GM12865 (cell line): ENCODE measurements at regions not wholly inside any gene's neighbourhood (a gene's known extent, or its start where the extent isn't known, plus 50 kb on each side); places are given as distances from the start of the nearest gene placed in this dataset.

Experiments used
- DNase-seq: peaks from one replicate; pipeline ENCODE4 v3.0.0; 2010; ENCODE audit warnings: low read depth
- H3K4me3 ChIP-seq: 2 replicates; pipeline ENCODE4 v1.5.1; 2011; ENCODE audit warnings: mild to moderate bottlenecking, low read depth, low read length, control low read depth
- CTCF ChIP-seq: IDR thresholded peaks from 2 replicates; pipeline ENCODE4 v1.5.1; 2011; ENCODE audit warnings: low read length, control low read depth, low read depth, inconsistent platforms; ENCODE audit not compliant: insufficient read depth; ENCODE audit errors: missing control alignments

- DNase-seq = no peak
- no peak overlapping the region for H3K4me3 ChIP-seq
- TF ChIP-seq CTCF = no peak
Observed at GRCh38 chr4:144799486-144799885, 153.5 kb downstream of the HHIP start.

GRCh38 chr4:144801731-144802130 lies 155.8 kb downstream of the HHIP start:
- H3K4me3 ChIP-seq = no peak overlapping the region
- no peak for TF ChIP-seq CTCF
- DNase-seq = no peak

GRCh38 chr4:144808034-144808433 lies 162.1 kb downstream of the HHIP start:
- no peak for TF ChIP-seq CTCF
- no peak for DNase-seq
- no peak overlapping the region for H3K4me3 ChIP-seq

- no peak for TF ChIP-seq CTCF
- no peak for DNase-seq
- no peak overlapping the region for H3K4me3 ChIP-seq
Observed at GRCh38 chr4:144809056-144809640, 163.2 kb downstream of the HHIP start.

- no peak for TF ChIP-seq CTCF
- no peak for DNase-seq
- H3K4me3 ChIP-seq = no peak overlapping the region
Observed at GRCh38 chr4:144816668-144817067, 170.7 kb downstream of the HHIP start.

GRCh38 chr4:144817081-144817480 lies 171.1 kb downstream of the HHIP start:
- no peak overlapping the region for H3K4me3 ChIP-seq
- TF ChIP-seq CTCF = no peak
- no peak for DNase-seq

GRCh38 chr4:144818136-144818535 lies 172.2 kb downstream of the HHIP start:
- no peak for TF ChIP-seq CTCF
- DNase-seq = no peak
- H3K4me3 ChIP-seq = no peak overlapping the region
